ENCODE measurements at regions not wholly inside any gene's neighbourhood (a gene's known extent, or its start where the extent isn't known, plus 50 kb on each side); places are given as distances from the start of the nearest gene placed in this dataset.

GRCh38 chr16:85251225-85251760 lies 139.0 kb upstream of the CIBAR2 start:
- no peak for TF ChIP-seq CTCF (IDR thresholded peaks at IDR 0.05)
- TF ChIP-seq POLR2A (IDR thresholded peaks at IDR 0.05) = no peak

Data from lower leg skin (tissue), 3 donors.